ENCODE measurements at regions not wholly inside any gene's neighbourhood (a gene's known extent, or its start where the extent isn't known, plus 50 kb on each side); places are given as distances from the start of the nearest gene placed in this dataset.

DNA sequence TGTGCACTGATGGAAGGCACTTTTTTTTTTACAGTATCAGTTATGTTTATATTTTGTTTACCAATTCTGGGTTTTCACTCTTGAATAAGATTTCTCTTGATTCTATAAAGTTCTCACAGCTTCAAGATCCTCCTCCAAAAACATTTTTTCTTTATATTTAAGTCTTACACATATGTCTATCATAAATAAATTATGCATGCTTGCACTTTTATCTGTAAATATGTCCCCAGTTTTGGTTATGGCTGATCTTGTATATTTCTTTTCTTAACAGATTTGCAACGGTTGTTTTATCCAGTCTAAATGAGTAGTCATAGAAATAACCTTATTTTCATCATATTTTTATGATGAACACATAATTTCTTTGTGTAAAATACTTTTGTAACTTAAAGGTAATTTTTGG is 1456.5 kb downstream of the MRPL39 start:
- H3K9me3 Mint-ChIP-seq (ENCODE audit: low read depth) = peaks cover 25% of the 10 kb centered on the region
- no peak overlapping the region for H3K27ac Mint-ChIP-seq (ENCODE audit: unreplicated experiment)
- DNase-seq (ENCODE audit: low spot score) = no peak
- H3K4me3 Mint-ChIP-seq (ENCODE audit: unreplicated experiment) = no peak overlapping the region
- TF ChIP-seq CTCF (IDR thresholded peaks at IDR 0.05) = no peak
- H3K4me1 Mint-ChIP-seq (ENCODE audit: low read depth) = no peaks in the 10 kb centered on the region
- H3K36me3 Mint-ChIP-seq (ENCODE audit: low read depth) = no peaks in the 10 kb centered on the region
- H3K27me3 Mint-ChIP-seq (ENCODE audit: low read depth) = no peaks in the 10 kb centered on the region

DNA sequence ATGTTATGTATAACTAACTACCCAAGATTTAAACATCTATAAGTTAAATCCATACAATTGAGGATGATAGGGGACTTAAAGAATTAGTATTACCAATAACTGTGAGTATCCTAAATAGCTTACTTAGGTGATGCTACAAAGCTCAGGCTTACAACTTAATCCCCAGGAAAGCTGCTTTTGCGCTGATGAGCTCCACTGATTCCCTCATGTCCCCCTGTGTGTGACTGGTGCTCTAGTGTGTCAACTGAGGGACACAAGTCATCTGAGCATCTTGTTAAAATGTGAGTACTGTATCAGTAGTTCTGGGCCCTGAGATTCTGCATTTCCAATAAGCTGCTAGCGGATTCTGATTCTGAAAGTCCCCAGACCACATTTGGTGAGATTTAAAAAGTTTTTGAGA is 1458.8 kb downstream of the MRPL39 start:
- no peak overlapping the region for H3K4me3 Mint-ChIP-seq (ENCODE audit: unreplicated experiment)
- no peaks in the 10 kb centered on the region for H3K36me3 Mint-ChIP-seq (ENCODE audit: low read depth)
- no peaks in the 10 kb centered on the region for H3K4me1 Mint-ChIP-seq (ENCODE audit: low read depth)

DNA sequence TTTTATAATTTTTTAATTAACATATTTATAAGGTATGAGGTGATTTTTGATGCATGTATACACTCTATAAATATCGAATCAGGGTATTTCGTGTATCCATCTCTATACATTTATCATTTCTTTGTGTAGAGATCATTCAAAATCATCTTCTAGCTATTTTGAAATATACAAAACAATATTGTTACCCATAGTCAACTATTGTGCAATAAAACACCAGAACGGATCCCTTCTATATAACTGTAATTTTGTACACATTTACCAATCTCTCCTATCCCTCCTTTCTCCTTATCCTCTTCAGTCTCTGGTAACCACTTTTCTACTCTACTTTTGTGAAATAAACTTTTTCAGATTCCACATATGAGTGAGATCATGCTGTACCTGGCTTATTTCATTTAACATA is 1459.6 kb downstream of the MRPL39 start:
- Mint-ChIP-seq H3K36me3 (ENCODE audit: low read depth) (no peaks in the 10 kb centered on the region), H3K27ac (ENCODE audit: unreplicated experiment) (no peak overlapping the region), H3K9me3 (ENCODE audit: low read depth) (peaks cover 27% of the 10 kb centered on the region), H3K4me1 (ENCODE audit: low read depth) (no peaks in the 10 kb centered on the region), H3K4me3 (ENCODE audit: unreplicated experiment) (no peak overlapping the region), H3K27me3 (ENCODE audit: low read depth) (no peaks in the 10 kb centered on the region)
- TF ChIP-seq CTCF (IDR thresholded peaks at IDR 0.05) = no peak
- DNase-seq (ENCODE audit: low spot score) = no peak

More for the DNA sequence above, 1458.8 kb downstream of the MRPL39 start:
- no peak for TF ChIP-seq CTCF (IDR thresholded peaks at IDR 0.05)
- Mint-ChIP-seq H3K27ac (ENCODE audit: unreplicated experiment) (no peak overlapping the region), H3K27me3 (ENCODE audit: low read depth) (no peaks in the 10 kb centered on the region), H3K9me3 (ENCODE audit: low read depth) (peaks cover 28% of the 10 kb centered on the region)
- DNase-seq (ENCODE audit: low spot score) = no peak

DNA sequence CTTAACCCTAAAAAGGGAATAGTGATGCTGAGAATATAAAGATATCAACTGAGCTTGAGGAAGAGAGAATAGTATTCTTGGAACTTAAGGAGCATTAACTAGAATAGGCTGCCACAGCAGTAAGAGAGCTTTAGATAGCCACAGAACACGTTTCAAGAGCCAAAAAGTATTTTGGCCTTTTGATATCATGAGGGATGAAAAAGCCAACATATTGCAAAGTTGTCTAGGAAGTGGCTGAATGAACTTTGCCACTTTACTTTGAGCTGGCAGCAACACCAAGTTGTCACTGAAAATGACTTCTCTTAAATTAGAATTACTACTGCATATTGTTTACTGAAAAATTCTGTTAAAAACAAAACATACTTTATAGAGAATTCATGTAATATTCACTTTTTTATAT is 1476.2 kb downstream of the MRPL39 start:
- H3K4me1 Mint-ChIP-seq (ENCODE audit: low read depth) = no peaks in the 10 kb centered on the region
- no peak for DNase-seq (ENCODE audit: low spot score)
- no peak overlapping the region for H3K27ac Mint-ChIP-seq (ENCODE audit: unreplicated experiment)
- no peaks in the 10 kb centered on the region for H3K27me3 Mint-ChIP-seq (ENCODE audit: low read depth)
- no peak for TF ChIP-seq CTCF (IDR thresholded peaks at IDR 0.05)
- H3K36me3 Mint-ChIP-seq (ENCODE audit: low read depth) = no peaks in the 10 kb centered on the region
- no peak overlapping the region for H3K4me3 Mint-ChIP-seq (ENCODE audit: unreplicated experiment)
- peaks cover 15% of the 10 kb centered on the region for H3K9me3 Mint-ChIP-seq (ENCODE audit: low read depth)

DNA sequence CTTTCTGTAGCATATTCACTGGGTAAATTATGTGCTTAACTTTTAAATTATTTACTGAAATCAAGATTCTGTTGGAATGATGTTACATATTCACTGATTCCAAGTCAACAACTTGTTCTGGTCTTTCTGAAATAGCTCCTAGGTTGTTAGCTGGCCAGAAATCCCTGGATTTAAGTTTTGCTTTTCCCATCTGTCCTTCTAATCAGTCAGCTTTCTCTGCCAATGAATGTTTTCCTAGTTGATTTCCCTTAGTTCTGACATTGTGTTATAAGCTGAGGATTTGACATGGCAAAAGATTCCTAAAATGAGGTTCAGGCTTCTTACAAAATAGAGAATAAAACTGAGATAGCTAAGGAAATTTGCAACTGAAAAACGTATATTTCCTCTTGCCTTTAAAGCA is 1479.6 kb downstream of the MRPL39 start:
- no peak for DNase-seq (ENCODE audit: low spot score)
- Mint-ChIP-seq H3K4me1 (ENCODE audit: low read depth) (no peaks in the 10 kb centered on the region), H3K27ac (ENCODE audit: unreplicated experiment) (no peak overlapping the region), H3K9me3 (ENCODE audit: low read depth) (peaks cover 5% of the 10 kb centered on the region), H3K4me3 (ENCODE audit: unreplicated experiment) (no peak overlapping the region), H3K36me3 (ENCODE audit: low read depth) (no peaks in the 10 kb centered on the region), H3K27me3 (ENCODE audit: low read depth) (no peaks in the 10 kb centered on the region)
- no peak for TF ChIP-seq CTCF (IDR thresholded peaks at IDR 0.05)

Measured in chondrocyte (in vitro differentiated cells).